ENCODE measurements at regions not wholly inside any gene's neighbourhood (a gene's known extent, or its start where the extent isn't known, plus 50 kb on each side); places are given as distances from the start of the nearest gene placed in this dataset.

GRCh38 chr12:63090716-63091115, 60.3 kb downstream of the AVPR1A start:
- no peak for DNase-seq

- DNase-seq = no peak
Observed at GRCh38 chr12:63086149-63086915, 64.7 kb downstream of the AVPR1A start.

- DNase-seq = no peak
Observed at GRCh38 chr12:63085120-63085519, 65.9 kb downstream of the AVPR1A start.

- DNase-seq = no peak
Observed at GRCh38 chr12:63084501-63084900, 66.5 kb downstream of the AVPR1A start.

GRCh38 chr12:63083046-63083445, 68.0 kb downstream of the AVPR1A start:
- DNase-seq = no peak

- DNase-seq = peak; percentile 8
Observed at GRCh38 chr12:63079791-63080502, 71.1 kb downstream of the AVPR1A start.

- no peak for DNase-seq
Observed at GRCh38 chr12:63078906-63079305, 72.1 kb downstream of the AVPR1A start.

GRCh38 chr12:63075376-63076060, 75.5 kb downstream of the AVPR1A start:
- DNase-seq = no peak

GRCh38 chr12:63070709-63071108, 80.3 kb downstream of the AVPR1A start:
- DNase-seq = no peak

GRCh38 chr12:63069860-63070617, 81.0 kb downstream of the AVPR1A start:
- no peak for DNase-seq

- DNase-seq = no peak
Observed at GRCh38 chr12:63068857-63069442, 82.1 kb downstream of the AVPR1A start.

- DNase-seq = peak; percentile 40
Observed at GRCh38 chr12:63066782-63067181, 84.2 kb downstream of the AVPR1A start.

GRCh38 chr12:63066136-63066535, 84.9 kb downstream of the AVPR1A start:
- no peak for DNase-seq

- no peak for DNase-seq
Observed at GRCh38 chr12:63064080-63064479, 86.9 kb downstream of the AVPR1A start.

- no peak for DNase-seq
Observed at GRCh38 chr12:63056649-63057048, 94.4 kb downstream of the AVPR1A start.

GRCh38 chr12:63052696-63053095, 98.3 kb downstream of the AVPR1A start:
- no peak for DNase-seq

GRCh38 chr12:63047146-63047545, 103.9 kb downstream of the AVPR1A start:
- DNase-seq = no peak

- DNase-seq = no peak
Observed at GRCh38 chr12:63045020-63045860, 105.8 kb downstream of the AVPR1A start.

- DNase-seq = no peak
Observed at GRCh38 chr12:63042646-63043045, 107.7 kb upstream of the PPM1H start.

GRCh38 chr12:63041601-63042000, 106.7 kb upstream of the PPM1H start:
- no peak for DNase-seq

GRCh38 chr12:63040526-63041220, 105.7 kb upstream of the PPM1H start:
- no peak for DNase-seq
